Activated CD8-positive, alpha-beta memory T cell treated with anti-CD3 and anti-CD28 coated beads for 24 hours (primary cell): ENCODE measurements at regions not wholly inside any gene's neighbourhood (a gene's known extent, or its start where the extent isn't known, plus 50 kb on each side); places are given as distances from the start of the nearest gene placed in this dataset.

Experiments used
- DNase-seq: peaks from one replicate; pipeline ENCODE4 v3.0.0-alpha.2; 2020

- DNase-seq: no peak
Observed at GRCh38 chr13:94968757-94969086, 256.4 kb upstream of the SOX21 start.

DNA sequence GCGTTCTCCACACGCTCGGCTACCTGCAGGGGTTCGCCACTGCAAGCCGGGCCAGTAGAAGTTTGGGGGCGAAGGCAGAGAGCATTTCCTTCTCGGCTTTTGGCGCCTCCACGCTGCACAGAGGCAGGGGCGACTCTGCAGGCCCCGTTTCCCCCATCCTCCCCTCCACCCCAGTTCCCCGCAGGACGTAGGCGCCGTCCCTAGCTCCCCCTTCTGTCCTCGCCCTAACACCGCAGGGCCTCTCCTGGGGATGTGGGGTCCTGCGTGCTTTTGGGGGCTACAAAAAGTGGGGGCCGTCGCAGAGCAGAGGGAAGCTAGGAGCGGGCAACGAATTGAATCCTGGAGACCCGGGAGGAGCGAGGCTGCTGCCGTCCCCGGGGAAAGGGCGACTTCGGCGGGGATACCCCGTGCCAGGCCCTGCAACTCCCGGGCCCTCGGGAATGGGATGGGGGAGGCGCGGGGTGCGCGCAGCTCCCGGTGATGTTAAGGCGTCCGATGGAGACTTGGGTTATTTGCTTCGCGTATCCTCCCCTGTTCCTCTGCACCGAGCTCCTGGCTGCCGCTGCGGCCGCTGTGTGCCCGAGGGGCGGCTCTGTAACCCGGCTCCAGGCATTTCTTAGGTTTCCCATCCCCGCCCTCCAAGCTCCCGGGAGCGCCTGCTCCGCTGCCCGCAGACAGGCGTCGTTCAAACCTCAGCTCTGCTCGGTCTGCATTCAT, 255.9 kb upstream of the SOX21 start:
- DNase-seq: no peak

DNA sequence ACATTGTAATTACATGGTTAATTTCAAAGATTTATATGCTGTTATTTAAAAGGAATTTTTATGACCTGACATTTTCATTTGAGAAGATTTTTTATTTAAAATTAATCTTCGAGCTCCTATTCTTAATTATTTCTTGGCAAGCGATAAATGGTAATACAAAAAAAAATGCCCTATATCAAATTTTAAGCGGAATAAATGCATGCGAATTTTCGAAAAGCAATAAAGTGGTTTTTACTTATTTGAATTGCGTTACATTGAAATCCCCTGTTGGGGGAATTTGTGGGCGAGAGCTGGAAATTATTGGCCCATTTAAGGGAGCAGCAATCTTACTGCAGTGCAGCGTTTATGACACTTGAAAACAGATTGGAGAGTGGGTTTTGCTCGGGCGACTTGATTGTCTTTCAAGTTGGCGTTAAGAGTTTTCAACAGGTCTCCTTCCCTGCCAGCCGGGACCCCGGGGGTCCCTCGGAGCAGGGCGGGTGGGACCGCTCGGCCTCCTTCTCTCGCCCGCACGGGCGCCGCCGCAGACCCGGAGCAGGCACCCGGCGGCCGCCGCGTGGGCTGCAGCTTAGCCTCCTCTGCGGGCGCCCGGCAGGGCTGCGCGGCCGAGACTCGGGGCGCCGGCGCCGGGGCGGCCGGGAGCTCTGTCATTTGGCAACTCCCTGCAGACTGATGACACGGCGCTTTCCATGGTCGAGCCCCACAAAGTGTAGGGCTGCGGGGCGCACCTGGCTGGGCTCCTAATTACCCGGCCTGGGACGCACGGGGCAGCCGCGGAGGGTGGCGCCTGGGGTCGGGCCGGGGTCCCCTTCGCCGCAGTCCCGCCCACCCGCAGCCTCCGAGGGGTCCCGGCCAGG, 255.1 kb upstream of the SOX21 start:
- peak; percentile 64 for DNase-seq

DNA sequence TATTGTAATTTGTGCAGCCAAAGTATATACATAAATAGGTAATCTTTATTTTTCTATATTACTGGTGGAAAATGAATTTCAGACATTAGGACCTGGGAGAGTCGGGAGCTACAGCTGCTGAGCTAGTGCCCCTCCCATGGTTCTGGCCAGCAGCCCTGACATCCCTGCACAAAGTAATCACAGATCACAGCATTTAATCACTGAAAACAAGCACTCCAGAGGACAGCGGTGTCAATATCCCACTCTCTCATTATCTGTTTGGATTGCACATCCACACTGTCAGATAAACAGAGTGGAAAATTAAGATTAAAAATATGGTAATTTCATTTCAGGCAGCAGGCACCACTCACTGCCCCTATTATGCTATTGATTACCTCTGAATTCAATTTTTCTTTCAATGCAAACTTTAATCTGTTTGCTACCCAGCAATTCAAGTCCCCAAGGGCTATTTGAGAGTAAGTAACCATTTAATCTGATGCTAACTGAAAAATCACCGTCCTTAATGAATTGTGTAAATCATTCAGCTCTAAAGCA, 254.1 kb upstream of the SOX21 start:
- DNase-seq: no peak

DNA sequence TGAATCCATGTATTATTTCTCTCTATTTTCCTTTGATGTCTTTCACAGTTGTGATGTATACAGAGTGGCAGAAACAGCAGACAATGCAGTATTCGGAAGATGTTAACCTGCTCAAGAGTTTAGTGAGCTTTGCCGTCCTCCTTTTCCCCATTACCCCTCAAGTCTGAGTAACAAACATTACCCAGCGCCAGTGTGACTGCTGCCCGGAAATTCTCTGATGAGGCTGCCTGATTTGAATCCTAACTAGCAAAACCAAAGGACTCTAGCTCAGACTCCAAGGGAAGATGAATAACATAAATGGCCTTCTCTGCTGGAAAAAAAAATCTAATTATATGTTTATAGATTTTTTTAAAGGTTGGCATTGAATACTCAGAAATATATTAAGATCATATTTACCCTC, 247.3 kb upstream of the SOX21 start:
- DNase-seq: no peak

DNA sequence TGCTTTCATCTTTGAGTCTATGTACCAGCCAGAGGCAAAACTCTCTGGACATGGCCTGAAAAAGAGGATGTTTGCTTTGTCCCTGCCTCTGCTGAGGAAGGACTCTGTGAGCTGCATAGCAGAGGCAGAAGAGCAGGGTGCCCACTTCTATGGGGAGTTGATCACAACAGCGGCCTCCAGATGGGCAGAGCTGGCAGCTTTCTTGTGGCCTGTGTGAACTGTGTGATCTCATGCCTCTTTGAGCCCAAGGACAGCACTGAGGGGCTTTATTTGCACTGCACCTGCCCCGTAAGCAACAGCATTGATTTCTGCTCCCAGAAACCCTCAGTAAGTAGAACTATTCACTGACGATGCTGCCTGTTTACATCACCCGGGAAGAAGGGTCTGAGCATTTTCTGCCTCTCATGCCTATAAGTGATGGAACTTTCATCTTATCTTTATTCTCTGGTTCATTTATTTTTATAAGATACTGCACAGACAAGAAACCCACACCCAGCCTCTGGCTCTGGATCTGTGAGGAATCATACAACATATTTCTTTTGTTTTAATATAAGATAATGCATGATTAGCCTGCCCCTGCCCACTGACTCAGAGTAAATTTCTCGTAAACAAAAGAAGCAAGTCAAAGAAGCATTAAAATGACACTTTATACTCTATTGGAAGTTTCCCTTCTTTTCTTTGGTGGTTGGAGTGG, 244.2 kb upstream of the SOX21 start:
- DNase-seq: no peak

DNA sequence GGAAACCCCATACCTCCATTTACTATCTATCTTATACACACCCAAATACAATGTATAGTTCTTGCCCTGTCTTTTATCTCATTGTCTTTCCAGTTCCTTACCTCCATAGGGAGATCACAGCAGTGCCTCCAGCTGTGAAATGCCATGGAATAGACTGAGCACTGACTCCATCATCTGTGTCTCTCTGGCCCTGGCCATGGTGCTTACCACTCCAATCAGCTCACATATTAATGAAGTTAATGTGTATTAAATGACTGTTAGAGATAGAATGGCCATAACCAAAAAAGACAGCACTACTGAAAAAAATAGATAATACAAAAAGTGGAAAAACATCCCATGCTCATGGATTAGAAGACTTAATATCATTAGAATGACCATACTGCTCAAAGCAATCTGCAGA, 240.4 kb upstream of the SOX21 start:
- no peak for DNase-seq

GRCh38 chr13:94950303-94950702, 238.0 kb upstream of the SOX21 start:
- no peak for DNase-seq

GRCh38 chr13:94947965-94948371, 235.6 kb upstream of the SOX21 start:
- DNase-seq: no peak

DNA sequence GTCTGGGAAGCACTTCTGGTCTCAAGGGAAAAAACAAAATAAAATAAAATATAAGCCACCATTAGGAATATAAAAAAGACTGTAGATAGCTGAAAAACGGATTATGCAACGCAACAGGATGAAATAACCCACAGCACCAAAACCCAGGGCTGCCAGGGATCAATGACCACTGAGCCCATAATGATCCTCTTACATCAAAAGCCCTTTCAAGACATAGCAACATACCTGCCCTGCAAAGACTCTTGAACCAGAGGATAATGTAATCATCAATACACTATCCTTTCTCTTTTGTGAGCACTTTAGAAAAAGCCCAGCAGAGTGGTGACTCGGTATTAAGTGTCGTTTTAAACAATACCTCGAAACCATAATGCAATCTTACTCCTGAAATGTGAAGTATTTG, 235.0 kb upstream of the SOX21 start:
- no peak for DNase-seq

GRCh38 chr13:94946039-94946438, 233.7 kb upstream of the SOX21 start:
- DNase-seq: no peak

- DNase-seq: no peak
Observed at GRCh38 chr13:94938124-94938523, 225.8 kb upstream of the SOX21 start.

DNA sequence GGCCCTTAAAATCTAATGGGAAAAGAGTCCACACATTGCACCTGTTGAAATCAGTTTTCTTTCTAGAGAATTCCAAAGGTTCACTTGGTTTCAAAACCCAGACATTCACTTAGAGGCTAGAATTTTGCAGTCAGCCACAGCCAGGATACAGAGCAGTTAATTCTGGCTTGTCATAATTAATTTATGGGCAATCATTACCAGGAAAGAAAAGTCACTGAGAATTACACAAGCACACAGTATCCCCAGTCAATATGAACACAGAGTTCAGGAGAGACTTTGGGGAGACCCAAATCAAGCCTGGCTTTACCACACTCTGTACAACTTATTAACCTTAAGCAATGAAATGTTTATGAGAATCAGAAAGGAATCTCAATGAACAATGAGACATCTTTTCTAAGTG, 224.3 kb upstream of the SOX21 start:
- no peak for DNase-seq

GRCh38 chr13:94933936-94934335, 221.6 kb upstream of the SOX21 start:
- DNase-seq: no peak

- no peak for DNase-seq
Observed at GRCh38 chr13:94933230-94933751, 220.9 kb upstream of the SOX21 start.

- DNase-seq: no peak
Observed at GRCh38 chr13:94928127-94928775, 215.9 kb upstream of the SOX21 start.

GRCh38 chr13:94925263-94925662, 212.9 kb upstream of the SOX21 start:
- DNase-seq: no peak

- no peak for DNase-seq
Observed at GRCh38 chr13:94921181-94921580, 208.8 kb upstream of the SOX21 start.

GRCh38 chr13:94920578-94920977, 208.2 kb upstream of the SOX21 start:
- DNase-seq: no peak

DNA sequence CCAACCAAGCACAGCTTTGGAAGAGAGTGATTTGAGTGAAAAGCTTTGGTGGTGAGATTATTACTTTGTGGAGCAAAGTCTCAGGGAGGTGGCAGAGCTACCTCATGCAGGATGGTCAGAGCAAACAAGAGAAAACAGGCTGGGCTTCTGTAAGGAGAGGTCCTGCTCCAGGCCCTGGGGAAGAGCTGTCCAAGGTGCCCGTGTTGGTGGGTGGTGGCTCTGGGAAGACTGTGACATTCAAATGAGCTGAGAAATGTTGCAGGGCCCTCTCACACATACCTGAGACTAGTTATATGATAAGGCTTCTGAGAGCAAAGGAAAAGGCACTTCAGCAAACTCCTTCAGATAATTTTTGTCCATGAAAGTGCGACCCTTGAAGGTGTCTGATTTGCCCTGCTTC, 205.5 kb upstream of the SOX21 start:
- no peak for DNase-seq

DNA sequence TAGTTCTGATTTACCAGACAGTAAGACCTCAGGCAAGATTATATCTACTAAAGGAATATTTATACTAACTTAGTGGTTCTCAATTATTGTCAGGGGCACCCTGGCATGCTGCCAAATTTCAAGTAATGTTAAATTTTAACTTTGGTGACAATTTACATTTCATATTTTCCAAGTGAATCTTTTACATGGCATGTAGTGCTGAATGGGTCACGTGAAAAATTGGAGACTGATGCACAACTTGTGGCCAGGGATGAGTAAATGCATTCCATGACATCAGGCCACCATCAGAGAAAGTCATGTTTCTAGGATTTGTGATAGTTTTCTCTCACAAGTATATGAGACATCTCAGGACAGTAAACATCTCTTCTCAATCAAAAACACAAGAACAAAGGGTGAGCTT, 202.6 kb upstream of the SOX21 start:
- no peak for DNase-seq

DNA sequence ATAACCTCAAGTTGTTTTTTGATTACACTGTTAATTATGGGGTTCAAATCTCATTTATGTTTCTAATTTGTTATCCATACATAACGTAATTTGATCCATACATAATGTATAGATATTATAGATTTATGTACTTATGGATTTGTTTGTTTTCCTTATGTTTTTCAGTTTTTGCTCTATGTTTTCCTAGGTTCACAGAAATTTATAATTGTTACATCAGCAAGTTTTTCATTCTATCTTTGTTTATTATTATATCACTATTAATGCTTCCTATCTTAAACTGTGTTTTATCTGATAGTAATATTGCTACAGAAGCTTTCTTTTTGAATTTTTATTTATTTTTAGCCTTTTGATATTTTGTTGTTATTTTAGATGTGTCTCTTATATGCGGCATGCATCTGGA, 194.3 kb upstream of the SOX21 start:
- no peak for DNase-seq
